ENCODE measurements at regions not wholly inside any gene's neighbourhood (a gene's known extent, or its start where the extent isn't known, plus 50 kb on each side); places are given as distances from the start of the nearest gene placed in this dataset.

DNA sequence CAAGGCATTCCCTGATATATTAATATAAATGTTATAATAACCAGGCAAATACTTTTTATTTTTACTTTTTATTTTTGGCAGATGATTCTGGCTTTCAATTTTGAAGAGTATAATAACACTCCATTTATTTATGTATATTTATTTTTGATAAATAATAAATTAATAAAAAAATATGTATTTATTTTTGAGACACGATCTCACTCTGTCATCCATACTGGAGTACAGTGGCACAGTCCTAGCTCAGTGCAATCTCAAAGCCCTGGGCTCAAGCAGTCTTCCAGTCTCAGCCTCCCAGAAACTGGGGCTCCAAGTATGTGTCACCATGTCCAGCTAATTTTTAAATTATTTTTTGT lies 93.4 kb upstream of the ITGA6 start:
- no peak for DNase-seq

DNA sequence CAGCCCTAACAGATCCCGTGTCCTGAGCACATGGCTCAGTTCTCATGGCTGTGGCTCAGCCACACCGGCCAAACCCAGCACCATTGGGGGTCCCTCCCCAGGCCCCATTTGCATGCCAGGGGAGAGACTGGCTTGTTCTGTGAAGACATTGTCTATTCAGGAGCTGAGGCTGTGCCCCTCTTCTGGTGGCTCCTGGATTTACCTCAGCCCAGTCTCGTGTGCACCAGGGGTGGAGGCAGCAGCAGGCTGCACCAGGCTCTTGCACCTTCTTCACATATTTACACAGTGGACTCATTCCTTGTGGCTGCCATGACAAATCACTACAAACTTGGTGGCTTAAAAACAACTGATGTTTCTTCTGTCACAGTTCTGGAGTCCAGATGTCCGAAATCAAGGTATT lies 92.4 kb upstream of the ITGA6 start:
- no peak for DNase-seq

DNA sequence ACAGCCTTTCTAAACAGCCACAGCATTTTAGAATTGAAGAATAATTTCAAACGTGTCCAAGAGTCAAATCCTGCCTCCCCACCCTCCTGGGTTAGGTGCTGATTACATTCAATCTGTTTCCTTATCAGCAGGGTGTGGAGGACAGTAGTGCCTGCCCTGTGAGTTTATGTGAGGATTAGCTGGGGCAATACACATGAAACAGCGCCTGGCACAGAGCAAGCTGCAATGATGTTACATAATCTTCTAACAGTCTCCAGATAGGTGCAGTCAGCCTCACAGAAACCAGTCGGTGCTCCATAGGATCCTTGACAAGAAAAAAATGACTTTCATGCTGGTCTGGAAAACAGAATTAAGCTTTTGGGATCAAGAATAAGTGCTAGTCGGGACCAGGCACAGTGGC lies 91.7 kb upstream of the ITGA6 start:
- no peak for DNase-seq

DNA sequence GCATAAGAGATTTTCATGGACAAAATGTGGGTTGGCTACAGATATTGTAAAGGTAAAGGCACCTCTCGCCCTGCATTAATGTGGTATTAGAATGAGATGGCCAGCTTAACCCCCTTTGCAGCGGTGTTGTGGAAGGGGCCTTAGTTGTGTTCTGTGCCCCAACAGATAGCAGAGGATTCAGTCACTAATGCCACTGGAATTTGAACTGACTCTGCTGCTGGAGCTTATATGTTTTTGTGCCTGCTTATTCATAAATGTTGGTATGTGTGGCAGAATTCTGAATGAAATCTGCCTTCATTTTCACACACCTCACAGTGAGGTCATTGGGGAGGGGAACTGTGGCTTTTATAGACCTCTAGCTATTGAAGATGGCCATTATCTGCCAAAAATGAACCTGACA lies 90.7 kb upstream of the ITGA6 start:
- no peak for DNase-seq

DNA sequence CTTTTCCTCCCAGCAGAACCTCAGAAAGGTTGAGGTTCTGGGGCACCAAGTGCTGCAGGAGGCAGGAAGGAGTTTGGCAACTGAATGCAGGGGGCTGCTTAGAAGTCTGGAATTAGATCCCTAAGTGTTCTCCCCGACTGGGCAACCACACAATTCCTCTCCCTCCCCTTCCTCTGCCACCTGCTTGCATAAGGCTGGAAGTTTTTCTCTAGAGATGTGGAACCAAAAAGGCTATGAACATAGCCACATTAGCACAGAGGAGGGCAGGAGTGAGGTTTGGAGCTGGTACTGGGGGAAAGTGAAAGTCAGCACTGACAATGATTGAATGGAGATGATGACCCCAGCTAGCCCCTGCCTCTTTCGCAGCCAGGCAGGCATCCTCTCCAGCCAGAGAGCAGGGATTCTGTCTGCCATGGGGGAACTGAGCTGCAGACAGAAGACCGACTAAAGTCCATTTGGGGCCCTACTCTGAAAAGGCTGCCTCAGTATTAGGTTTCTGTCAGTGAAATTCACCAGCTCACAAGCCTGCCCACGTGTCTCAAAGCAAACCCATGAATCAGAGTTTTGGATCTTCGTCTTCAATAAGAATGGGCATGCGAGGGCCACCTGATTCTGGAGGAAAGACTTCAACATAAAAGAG lies 87.9 kb upstream of the ITGA6 start:
- no peak for DNase-seq

DNA sequence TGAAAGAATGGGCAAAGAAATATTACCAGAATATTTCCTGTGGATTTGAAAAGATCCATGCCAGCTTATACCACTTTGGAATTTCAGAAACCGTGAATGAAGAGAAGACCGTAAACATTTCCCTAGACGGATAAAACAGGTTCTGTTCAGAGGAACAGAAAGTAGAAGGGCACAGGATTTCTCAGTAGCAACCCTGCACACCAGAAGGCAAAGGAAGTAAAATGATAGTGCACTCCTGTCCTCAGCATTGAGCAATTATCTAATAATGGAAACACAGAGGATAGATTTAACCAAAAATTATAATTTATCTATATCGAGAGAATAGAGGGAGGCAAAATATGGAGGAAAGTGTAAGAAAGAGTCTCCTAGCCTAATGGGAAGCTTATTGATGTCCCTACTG lies 87.0 kb upstream of the ITGA6 start:
- DNase-seq, result no peak

DNA sequence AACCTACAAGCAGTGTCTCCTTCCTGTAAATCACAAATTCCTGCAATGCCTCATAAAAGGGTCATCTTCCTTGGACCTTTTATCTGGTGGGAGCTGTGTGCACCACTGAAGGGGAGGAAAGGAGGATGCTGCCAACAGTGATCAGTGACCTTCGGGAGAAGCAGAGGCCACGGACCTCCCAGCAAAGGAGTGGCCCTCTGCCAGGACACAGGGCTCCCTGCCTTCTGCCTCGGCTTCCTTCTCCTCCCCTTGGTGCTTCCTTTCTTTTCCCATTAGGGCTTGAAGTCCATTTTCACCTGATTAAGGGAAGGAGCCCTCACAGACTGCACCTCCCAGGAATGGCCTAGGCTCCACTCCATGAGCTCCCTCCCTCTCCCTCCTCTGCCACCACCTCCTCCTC lies 85.3 kb upstream of the ITGA6 start:
- no peak for DNase-seq

DNA sequence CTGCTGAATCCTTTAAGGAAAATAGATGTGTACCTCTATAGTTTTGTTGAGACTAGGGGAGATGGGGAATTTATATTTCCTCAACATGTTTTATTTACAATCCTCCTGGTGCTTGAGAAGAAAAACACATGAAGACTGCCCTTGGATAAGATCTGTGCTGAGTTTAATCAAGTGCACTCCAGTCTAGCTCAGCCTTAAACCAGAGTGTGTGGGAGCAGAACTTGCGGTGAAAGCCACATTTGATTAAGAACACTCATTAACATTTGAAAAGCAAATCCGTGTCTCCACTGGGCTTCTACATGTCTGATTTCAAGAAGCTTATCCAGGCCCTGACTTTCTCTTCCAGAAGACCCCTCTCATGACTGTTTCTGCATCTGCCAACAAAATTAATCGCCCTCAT lies 84.8 kb upstream of the ITGA6 start:
- no peak for DNase-seq

DNA sequence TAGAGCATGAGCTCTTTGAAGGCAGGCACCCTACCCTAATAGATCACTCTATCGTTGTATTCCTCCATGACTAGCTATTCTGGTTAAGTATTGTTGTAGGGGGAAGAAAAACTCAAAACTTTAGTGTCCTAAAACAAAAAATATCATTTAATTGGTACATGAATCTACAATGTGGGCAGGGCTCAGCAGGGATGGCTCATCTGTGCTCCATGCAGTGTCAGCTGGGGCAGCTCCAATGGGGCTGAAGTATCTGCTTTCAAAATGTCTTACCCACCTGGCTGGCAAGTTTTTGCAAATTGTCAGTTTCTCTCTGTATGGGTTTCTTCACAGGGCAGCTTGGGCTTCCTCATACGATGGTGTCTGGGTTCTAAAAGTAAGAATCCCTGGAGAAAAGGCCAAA lies 83.2 kb upstream of the ITGA6 start:
- DNase-seq, result no peak

DNA sequence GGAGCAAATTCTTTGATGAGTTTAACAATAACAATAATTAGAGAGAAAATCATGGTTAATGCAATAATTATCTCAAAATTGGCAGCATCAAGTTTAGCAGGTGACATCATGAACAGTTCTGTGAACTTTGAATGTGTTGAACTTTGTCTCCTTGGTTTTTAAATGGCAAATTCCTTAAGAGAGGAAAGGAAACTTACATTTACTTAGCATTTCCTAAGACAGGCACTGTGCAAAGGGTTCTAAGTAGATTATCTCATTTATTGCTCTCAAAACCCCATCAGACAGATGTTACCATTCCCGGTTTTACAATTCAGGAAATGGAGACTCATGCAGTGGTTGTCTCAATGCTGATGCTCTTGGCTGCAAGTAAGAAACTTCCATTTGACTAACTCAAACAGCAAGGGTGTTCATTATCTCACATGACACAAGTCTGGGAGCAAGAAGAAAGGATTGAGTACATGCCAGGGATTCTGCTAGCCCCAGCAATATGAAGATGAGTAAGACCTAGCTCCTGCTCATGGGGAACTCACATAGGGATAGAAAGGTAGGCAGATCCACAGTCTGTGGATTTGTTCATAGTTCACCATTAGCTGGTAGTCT lies 81.3 kb upstream of the ITGA6 start:
- no peak for DNase-seq

DNA sequence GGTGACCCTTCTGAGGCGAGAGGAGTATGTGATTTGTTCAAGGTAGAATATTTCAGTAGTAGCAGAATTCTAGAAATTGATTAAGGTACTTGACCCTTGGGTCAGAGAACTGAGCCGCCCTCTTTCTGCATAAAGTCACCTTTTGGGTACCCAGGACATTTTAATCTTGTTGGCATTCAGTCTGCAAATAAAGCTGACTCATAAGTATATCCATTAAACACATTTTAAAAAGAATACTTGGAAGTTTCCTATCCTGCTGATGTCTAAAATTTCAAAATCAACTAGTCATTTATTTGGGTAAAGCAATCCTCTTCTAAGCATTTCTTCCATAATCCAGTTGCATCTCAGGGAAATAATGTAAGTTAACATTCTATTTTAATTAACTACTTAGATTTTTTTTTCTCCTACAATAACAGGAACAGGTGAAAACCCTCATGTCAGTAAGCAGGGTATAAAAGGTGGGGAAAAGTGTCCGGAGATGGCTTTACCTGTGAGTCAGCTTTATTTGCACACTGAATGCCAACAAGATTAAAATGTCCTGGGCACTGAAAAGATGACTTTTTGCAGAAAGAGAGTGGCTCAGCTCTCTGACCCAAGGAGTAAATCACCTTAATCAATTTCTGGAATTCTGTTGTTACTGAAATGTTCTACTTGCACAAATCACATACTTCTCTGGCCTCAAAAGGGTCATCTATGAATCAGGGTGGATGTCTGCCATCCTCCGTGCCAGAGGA lies 78.7 kb upstream of the ITGA6 start:
- DNase-seq, result no peak

DNA sequence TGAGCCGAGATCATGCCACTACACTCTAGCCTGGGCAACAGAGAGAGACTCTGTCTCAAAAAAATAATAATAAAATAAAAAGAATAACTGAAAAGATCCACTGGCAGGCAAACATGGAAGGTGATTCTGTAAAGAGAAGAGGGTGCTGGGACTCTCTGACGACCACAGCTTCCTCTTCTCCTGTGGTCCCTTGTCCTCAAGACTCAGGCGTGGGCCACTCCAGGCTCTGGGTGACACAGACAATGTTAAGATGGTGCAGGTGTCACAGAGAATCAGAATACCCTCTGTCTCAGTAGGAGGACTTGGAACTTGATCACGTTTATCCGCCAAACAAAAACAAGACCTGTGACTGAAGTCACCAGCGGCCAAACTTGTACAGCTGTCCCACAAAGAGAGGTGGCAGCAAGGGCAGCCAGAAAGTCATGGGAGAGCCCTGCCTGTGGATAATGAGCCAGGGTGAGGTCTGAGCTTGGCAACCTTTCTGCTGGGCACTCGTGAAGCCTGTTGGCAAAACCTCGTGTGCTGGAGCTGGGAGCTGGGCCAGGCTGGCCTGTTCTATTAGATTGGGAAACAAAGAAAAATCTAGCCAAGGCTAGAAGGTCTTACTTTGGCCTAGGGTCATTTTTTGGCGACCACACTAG lies 76.4 kb upstream of the ITGA6 start:
- no peak for DNase-seq

DNA sequence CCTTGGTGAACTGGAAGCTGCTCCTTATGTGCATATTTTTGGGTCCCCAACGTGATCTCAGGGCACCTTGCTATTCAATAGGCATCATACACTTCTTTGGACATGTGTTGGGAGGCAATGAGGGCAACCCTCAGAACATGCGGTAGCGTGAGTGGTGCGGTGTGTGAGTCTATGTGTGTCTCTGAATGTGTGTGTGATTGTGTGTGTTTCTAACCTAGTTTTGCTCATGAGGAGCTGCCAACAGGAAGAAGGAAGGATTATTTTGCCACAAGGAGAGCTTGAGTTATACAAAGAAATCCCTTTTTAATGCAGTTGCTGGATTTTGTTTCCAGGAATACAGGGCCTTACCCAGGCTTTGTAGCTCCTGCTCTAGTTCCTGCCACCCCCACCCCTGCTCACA lies 75.8 kb upstream of the ITGA6 start:
- no peak for DNase-seq

DNA sequence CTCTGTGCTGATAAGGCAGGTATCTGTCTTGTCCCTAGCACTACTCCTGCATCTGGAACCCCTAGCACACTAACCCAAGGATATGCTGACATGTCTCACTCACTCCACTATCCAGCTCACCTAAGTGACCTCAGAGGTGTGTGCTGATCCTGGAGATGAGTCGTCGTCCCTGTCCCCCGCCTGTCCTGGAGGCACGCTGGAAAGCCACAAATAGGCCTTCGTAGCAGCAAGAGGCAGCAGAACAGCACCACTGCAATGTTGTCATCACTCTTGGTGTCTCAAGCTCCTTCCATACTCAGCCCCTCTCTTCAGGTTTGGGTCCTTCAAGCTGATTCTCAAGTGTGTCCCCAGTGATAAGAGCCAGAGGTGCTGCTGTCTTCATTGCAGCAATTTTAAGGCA lies 73.0 kb upstream of the ITGA6 start:
- no peak for DNase-seq

DNA sequence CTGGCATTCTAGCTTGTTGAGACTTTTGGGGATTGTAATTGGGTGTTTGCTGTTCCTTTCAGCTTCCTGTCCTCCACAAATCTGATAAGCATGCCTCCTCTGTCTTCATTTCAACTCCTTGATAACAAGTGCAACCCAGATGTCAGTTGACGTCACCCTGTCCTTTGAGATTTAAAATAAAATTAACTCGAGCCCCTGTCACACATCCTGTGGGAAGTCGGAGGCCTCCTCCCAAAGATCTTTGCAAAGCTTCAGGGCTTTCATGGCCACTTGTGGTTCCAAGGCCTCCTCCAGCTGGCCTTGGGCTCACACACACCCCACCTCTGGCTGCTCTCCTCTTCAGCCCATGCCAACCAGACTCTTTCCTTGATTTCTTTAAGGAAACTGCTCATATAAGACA lies 69.9 kb upstream of the ITGA6 start:
- no peak for DNase-seq

DNA sequence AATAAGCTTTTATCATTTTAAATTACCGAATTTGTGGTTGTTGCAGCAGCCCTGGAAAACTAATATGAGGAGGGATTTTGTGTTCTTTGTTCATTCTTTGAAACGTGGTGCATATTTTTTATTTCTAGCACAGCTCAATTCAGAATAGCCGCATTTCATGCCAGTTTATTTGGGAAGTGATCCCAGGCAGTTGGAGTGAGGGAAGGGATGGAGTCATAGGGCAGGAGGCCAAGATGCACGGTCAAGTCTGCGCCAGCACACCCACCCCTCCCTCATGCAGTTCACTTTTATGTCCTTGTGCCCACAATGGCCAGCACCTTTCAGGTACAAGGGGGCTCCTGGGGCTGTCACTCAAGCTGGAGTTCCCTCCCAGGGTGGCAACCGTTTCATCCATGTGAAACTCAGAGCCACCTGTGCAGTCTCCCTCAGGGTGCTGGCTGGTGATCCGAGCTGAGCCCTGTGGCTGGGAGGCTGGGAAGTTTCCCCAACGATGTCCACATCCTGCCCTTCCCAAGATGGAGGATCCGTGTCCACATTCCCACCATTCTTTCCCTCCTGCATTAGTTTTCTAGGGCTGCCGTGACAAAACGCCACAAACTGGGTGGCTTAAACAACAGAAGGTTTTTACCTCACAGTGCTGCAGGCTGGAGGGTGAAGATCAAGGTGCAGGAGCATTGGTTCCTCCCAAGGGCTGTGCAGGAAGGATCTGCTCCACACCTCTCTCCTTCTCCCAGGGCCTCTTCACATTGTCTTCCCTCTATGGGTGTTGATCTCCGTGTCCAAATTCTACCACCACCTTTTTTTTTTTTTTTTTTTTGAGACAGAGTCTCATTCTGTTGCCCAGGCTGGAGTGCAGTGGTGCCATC lies 68.5 kb upstream of the ITGA6 start:
- no peak for DNase-seq

DNA sequence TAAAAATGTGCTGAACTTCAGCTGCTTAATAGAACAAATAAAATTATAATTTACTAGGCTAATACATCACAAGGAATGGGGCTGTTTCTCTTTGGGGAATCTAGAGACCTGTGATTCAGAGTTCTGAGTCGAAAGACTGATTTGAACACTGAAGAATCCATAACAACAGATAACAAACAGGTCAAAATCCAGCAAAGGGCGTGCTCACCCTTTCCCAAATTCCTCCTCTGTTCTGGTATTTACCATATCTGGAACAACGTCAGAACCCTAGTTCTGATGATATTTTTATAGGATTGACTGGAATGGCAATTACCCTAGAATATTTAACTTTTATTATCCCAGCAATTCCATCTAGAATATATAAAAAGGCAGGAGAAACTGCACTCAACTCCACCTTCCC lies 66.0 kb upstream of the ITGA6 start:
- no peak for DNase-seq

DNA sequence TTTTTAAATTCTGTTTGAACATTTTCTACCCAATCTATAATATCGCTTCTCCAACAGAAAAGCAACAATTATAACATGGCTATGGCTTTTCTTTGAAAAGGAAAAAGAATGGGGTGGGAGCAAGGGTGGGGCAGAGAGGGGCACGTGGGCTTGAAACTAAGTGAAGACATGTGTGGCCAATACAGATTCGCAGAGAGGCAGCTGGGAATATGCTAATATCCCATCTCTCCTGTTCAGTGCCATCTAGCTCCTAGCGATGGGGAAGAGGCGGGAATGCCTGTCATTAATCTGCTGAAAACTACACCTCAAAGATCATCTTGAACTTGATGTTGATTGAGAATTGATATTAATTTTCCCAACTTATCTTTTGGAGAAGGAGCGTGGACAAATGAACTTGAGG lies 65.5 kb upstream of the ITGA6 start:
- no peak for DNase-seq

DNA sequence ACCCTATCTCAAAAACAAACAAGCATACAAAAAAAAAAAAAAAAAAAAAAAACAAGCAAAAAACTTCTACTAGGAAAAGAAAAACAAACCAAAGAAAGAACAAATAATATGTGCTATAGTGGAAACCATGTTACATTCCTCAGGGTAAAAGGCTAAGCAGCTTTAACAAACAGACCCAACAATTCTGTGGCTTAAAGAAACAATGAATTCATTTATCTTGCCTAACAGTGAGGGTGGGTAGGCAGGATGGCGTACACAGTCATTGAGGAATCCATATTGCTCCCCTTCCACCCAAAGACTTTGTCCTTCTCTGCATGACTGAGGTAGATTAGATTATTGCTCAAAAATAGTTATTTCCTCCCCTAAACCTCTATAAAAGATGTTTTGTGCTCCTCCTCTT lies 63.1 kb upstream of the ITGA6 start:
- no peak for DNase-seq

DNA sequence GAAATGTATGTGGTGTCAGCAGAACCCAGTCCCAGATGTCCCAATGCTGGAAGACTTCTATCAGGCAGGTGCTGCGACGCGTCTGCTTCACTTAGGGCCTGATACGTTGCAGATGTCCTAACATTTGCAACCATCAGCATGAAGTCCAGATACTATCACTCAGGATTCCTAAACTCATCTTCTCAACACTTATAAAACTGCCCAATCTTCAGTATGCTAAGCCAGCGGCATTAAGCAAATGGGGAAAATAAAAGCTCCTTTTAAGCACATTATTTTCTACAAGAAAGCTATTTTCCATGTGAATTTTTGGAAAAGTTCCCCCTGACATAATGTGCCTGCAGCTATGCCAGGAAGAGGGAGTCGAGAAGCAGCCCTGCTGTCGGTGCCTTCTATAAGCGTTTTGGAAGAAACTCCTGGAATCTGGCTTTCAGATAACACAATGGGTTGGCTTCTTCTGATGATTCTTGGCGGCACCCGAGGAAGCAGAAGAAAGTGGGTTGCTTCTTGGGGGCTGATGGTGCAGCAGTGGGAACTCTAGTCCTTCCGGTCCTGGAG lies 60.7 kb upstream of the ITGA6 start:
- DNase-seq, result no peak

DNA sequence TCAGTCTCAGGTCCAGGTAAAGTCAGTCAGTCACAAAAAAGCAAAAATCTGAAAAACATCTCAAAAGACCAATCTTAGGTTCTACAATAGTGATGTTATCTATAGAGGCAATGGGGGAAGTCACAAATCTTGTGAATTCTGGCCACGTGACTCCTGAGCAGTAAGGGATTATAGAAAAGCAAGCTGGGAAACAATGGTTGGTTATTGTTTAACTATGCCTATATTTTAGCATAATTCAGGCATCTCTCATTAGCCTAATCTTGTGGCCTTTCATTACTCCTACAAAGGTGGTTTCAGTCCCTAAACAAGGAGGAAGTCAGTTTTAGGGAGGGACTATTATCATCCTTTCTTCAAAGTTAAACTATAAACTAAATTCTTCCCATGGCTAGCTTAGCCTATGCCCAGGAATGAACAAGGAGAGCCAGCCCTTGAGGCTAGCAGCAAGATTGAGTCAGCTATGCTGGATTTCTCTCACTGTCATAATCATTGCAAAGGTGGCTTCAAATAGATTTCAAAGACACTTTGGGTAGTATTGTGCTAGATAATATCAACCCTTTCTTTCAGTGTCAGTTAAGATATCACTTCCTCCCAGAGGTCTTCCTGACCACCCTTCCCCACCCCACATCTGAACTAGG lies 56.4 kb upstream of the ITGA6 start:
- DNase-seq, result no peak

DNA sequence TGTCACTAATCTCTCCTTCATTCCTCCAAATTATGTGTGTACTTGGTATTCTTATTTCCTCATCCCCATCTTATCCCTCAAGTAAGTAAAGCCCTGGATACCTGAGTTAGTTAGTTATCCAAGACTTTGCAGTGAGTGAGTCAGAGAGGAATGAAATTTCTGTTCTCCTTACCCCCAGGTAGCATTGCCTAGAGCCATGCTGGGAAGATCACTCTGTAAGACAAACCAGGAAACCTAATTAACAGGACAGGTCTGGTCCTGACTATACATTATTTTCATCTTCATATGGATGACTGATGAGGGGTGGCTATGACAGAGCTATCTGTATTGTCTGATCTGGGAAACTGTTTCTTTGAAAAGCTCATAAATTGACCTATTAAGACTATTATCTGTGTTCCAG lies 55.0 kb upstream of the ITGA6 start:
- DNase-seq, result no peak

DNA sequence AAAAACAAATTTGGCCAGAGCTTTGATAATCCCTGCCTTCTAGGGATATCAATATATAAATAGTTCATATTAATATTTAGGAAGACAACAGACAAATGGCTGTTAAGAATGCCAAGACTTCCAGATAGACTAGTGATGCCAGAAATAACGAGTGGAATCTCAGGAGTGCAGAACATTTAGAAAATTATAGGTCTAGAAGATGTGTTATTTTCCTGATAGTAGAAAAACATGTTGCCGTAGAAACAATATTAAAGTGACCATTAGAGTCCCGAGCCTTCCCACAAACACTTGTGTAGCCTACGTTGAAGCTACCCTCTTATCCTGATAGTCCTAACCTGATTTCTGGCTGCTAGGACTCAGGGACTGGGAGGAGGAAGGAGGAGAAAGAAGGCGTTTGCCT lies 54.3 kb upstream of the ITGA6 start:
- no peak for DNase-seq
